H1 (cell line): ENCODE measurements at regions not wholly inside any gene's neighbourhood (a gene's known extent, or its start where the extent isn't known, plus 50 kb on each side); places are given as distances from the start of the nearest gene placed in this dataset.

Experiments used
- ATF2 ChIP-seq: IDR thresholded peaks from 2 replicates; pipeline ENCODE4 v1.6.1; 2012; ENCODE audit warnings: low read length, inconsistent platforms
- BRCA1 ChIP-seq: IDR thresholded peaks from 2 replicates; pipeline ENCODE4 v1.6.1; 2012; ENCODE audit warnings: low read depth, low read length, improper control_type of control experiment
- CTCF ChIP-seq, 3 experiments: IDR thresholded peaks; 1 replicate in 2 of 3; 2 replicates in 1 of 3; pipeline versions ENCODE4 v1.5.1 to v1.6.1; 2011; ENCODE audit warnings: low read length in 3 of 3, mild to moderate bottlenecking in 3 of 3, inconsistent platforms in 2 of 3, low read depth in 1 of 3, moderate library complexity in 1 of 3; ENCODE audit not compliant: insufficient read depth in 1 of 3; ENCODE audit errors: control extremely low read depth in 1 of 3
- EZH2 ChIP-seq: fragments of 200-600 bp; sonication (generic); IDR thresholded peaks from 2 replicates; pipeline ENCODE4 v1.7.1; 2012; ENCODE audit warnings: low read depth, mild to moderate bottlenecking, moderate library complexity, low read length, inconsistent platforms; ENCODE audit not compliant: severe bottlenecking
- KDM1A ChIP-seq: fragments of 200-600, 300-600 bp; sonication (generic); IDR thresholded peaks from 2 replicates; pipeline ENCODE4 v1.7.1; 2016; ENCODE audit warnings: mild to moderate bottlenecking, low read length, borderline replicate concordance
- MAX ChIP-seq: IDR thresholded peaks from 2 replicates; pipeline ENCODE4 v1.6.1; 2012; ENCODE audit warnings: inconsistent platforms
- POLR2A ChIP-seq, 2 experiments: IDR thresholded peaks; 1 replicate in 1 of 2; 2 replicates in 1 of 2; pipeline ENCODE4 v1.6.1; 2011; ENCODE audit warnings: low read depth in 2 of 2, low read length in 2 of 2, mild to moderate bottlenecking in 2 of 2; ENCODE audit errors: control extremely low read depth in 1 of 2
- SIN3A ChIP-seq, 2 experiments: IDR thresholded peaks in 1 of 2; conservative IDR thresholded peaks in 1 of 2; 2 replicates each; pipeline ENCODE4 v1.6.1; 2011 to 2012; ENCODE audit warnings: low read length in 2 of 2, improper control_type of control experiment in 1 of 2, low read depth in 1 of 2, mild to moderate bottlenecking in 1 of 2
- ZNF274 ChIP-seq: IDR thresholded peaks from 2 replicates; pipeline ENCODE4 v1.7.0; 2012; ENCODE audit warnings: low read length, borderline replicate concordance; ENCODE audit errors: extremely low read depth

- TF ChIP-seq MAX = no peak
- TF ChIP-seq CTCF (IDR thresholded peaks at IDR 0.05; ENCODE audit: control extremely low read depth in 1 of 3, insufficient read depth in 1 of 3, low read depth in 1 of 3, low read length in 3 of 3) = no peak
- no peak for TF ChIP-seq BRCA1
- TF ChIP-seq KDM1A = no peak
- no peak for TF ChIP-seq POLR2A (IDR thresholded peaks at IDR 0.05; ENCODE audit: control extremely low read depth in 1 of 2, low read depth in 2 of 2, low read length in 2 of 2)
- no peak for TF ChIP-seq SIN3A (conservative IDR thresholded peaks at IDR 0.05 in 1 of 2, IDR thresholded peaks at IDR 0.05 in 1 of 2; ENCODE audit: low read depth in 1 of 2, low read length in 2 of 2)
- TF ChIP-seq ZNF274 = no peak
- TF ChIP-seq EZH2 = no peak
- no peak for TF ChIP-seq ATF2
Observed at GRCh38 chr2:129820908-129821307, 158.6 kb upstream of the RAB6C start.
